NCI-H2196 treated with DMSO at 0.1 percent for 48 hours (cell line): ENCODE measurements at regions not wholly inside any gene's neighbourhood (a gene's known extent, or its start where the extent isn't known, plus 50 kb on each side); places are given as distances from the start of the nearest gene placed in this dataset.

Source experiments
- DNase-seq: peaks from one replicate; lab custom pipeline; 2025; ENCODE audit not compliant: unreplicated experiment; lab: John Stamatoyannopoulos, UW

GRCh38 chr5:117055517-117055916, 480.9 kb upstream of the SEMA6A start:
- DNase-seq, result no peak

GRCh38 chr5:117054911-117055310, 480.3 kb upstream of the SEMA6A start:
- no peak for DNase-seq

- DNase-seq, result no peak
Measured at GRCh38 chr5:117054141-117054540, 479.5 kb upstream of the SEMA6A start.

GRCh38 chr5:117041926-117042595, 467.4 kb upstream of the SEMA6A start:
- DNase-seq, result no peak

GRCh38 chr5:117039035-117039434, 464.4 kb upstream of the SEMA6A start:
- no peak for DNase-seq

- no peak for DNase-seq
Measured at GRCh38 chr5:117027384-117027783, 452.8 kb upstream of the SEMA6A start.

GRCh38 chr5:117020999-117021398, 446.4 kb upstream of the SEMA6A start:
- DNase-seq, result no peak

GRCh38 chr5:117013280-117013877, 438.8 kb upstream of the SEMA6A start:
- DNase-seq, result no peak

- DNase-seq, result no peak
Measured at GRCh38 chr5:117010574-117010973, 436.0 kb upstream of the SEMA6A start.

- no peak for DNase-seq
Measured at GRCh38 chr5:116998024-116998423, 423.4 kb upstream of the SEMA6A start.

- no peak for DNase-seq
Measured at GRCh38 chr5:116992681-116993080, 418.1 kb upstream of the SEMA6A start.

- no peak for DNase-seq
Measured at GRCh38 chr5:116989995-116990394, 415.4 kb upstream of the SEMA6A start.

GRCh38 chr5:116982035-116982434, 407.4 kb upstream of the SEMA6A start:
- no peak for DNase-seq

GRCh38 chr5:116980581-116980980, 406.0 kb upstream of the SEMA6A start:
- DNase-seq, result no peak

GRCh38 chr5:116976767-116977166, 402.1 kb upstream of the SEMA6A start:
- DNase-seq, result no peak

GRCh38 chr5:116971131-116971530, 396.5 kb upstream of the SEMA6A start:
- no peak for DNase-seq

GRCh38 chr5:116970318-116970717, 395.7 kb upstream of the SEMA6A start:
- DNase-seq, result no peak

- DNase-seq, result no peak
Measured at GRCh38 chr5:116964438-116964837, 389.8 kb upstream of the SEMA6A start.

- no peak for DNase-seq
Measured at GRCh38 chr5:116961021-116961420, 386.4 kb upstream of the SEMA6A start.

GRCh38 chr5:116959843-116960242, 385.2 kb upstream of the SEMA6A start:
- DNase-seq, result no peak

GRCh38 chr5:116953251-116953930, 378.8 kb upstream of the SEMA6A start:
- DNase-seq, result no peak

GRCh38 chr5:116951219-116951618, 376.6 kb upstream of the SEMA6A start:
- DNase-seq, result no peak
